ENCODE measurements at regions not wholly inside any gene's neighbourhood (a gene's known extent, or its start where the extent isn't known, plus 50 kb on each side); places are given as distances from the start of the nearest gene placed in this dataset.
"Not testable (repeated sequence)": the region's sequence is repeated elsewhere in the genome, so short reads cannot be mapped to it uniquely, and the experiment has no call there.

GRCh38 chr9:102941868-102942267 lies 53.3 kb upstream of the CYLC2 start:
- intact Hi-C loops (cut with DNase I), result no loop called here
- DNase-seq, result no peak

- intact Hi-C loops (cut with DNase I), result no loop called here
- no peak for DNase-seq
These were observed 72.6 kb upstream of the CYLC2 start for GRCh38 chr9:102922526-102922925.

- intact Hi-C loops (cut with DNase I), result no loop called here
These were observed 83.9 kb upstream of the CYLC2 start for GRCh38 chr9:102911185-102911584.

GRCh38 chr9:102905795-102906194 lies 89.3 kb upstream of the CYLC2 start:
- intact Hi-C loops (cut with DNase I), result not testable (repeated sequence)
- DNase-seq, result peak in 2 of 10 donors; percentile 12 to 54

More at GRCh38 chr9:102911185-102911584, 83.9 kb upstream of the CYLC2 start:
- no peak for DNase-seq

- no peak for DNase-seq
- intact Hi-C loops (cut with DNase I), result no loop called here
These were observed 103.1 kb upstream of the CYLC2 start for GRCh38 chr9:102892025-102892424.

GRCh38 chr9:102888747-102889146 lies 106.4 kb upstream of the CYLC2 start:
- intact Hi-C loops (cut with DNase I); DNase-seq: not testable (repeated sequence)

- intact Hi-C loops (cut with DNase I), result no loop called here
- DNase-seq, result no peak
These were observed 119.4 kb upstream of the CYLC2 start for GRCh38 chr9:102875687-102876086.

GRCh38 chr9:102867488-102867887 lies 127.6 kb upstream of the CYLC2 start:
- no peak for DNase-seq
- intact Hi-C loops (cut with DNase I), result no loop called here

- no peak for DNase-seq
- intact Hi-C loops (cut with DNase I), result no loop called here
These were observed 132.7 kb upstream of the CYLC2 start for GRCh38 chr9:102862478-102862877.

- DNase-seq, result no peak
- intact Hi-C loops (cut with DNase I), result no loop called here
These were observed 139.5 kb upstream of the CYLC2 start for GRCh38 chr9:102855641-102856040.

- intact Hi-C loops (cut with DNase I), result no loop called here
These were observed 149.2 kb upstream of the CYLC2 start for GRCh38 chr9:102845827-102846371.

GRCh38 chr9:102844716-102845115 lies 150.4 kb upstream of the CYLC2 start:
- DNase-seq, result no peak
- intact Hi-C loops (cut with DNase I), result no loop called here

More at GRCh38 chr9:102845827-102846371, 149.2 kb upstream of the CYLC2 start:
- DNase-seq, result no peak

GRCh38 chr9:102842423-102842822 lies 152.7 kb upstream of the CYLC2 start:
- no peak for DNase-seq
- intact Hi-C loops (cut with DNase I), result no loop called here

- no peak for DNase-seq
- intact Hi-C loops (cut with DNase I), result no loop called here
These were observed 153.8 kb upstream of the CYLC2 start for GRCh38 chr9:102841376-102841775.

- DNase-seq, result no peak
- intact Hi-C loops (cut with DNase I), result no loop called here
These were observed 154.8 kb upstream of the CYLC2 start for GRCh38 chr9:102840335-102840734.

- DNase-seq, result no peak
- intact Hi-C loops (cut with DNase I), result no loop called here
These were observed 162.3 kb upstream of the CYLC2 start for GRCh38 chr9:102832814-102833213.

- DNase-seq, result no peak
- intact Hi-C loops (cut with DNase I), result no loop called here
These were observed 198.9 kb upstream of the CYLC2 start for GRCh38 chr9:102796244-102796643.

GRCh38 chr9:102795532-102795931 lies 199.6 kb upstream of the CYLC2 start:
- no peak for DNase-seq
- intact Hi-C loops (cut with DNase I), result no loop called here

- intact Hi-C loops (cut with DNase I), result no loop called here
- no peak for DNase-seq
These were observed 215.8 kb upstream of the CYLC2 start for GRCh38 chr9:102779356-102779755.

GRCh38 chr9:102778746-102779145 lies 216.4 kb upstream of the CYLC2 start:
- intact Hi-C loops (cut with DNase I), result no loop called here

GRCh38 chr9:102770704-102771103 lies 224.4 kb upstream of the CYLC2 start:
- no peak for DNase-seq
- intact Hi-C loops (cut with DNase I), result no loop called here

More at GRCh38 chr9:102778746-102779145, 216.4 kb upstream of the CYLC2 start:
- no peak for DNase-seq

- no peak for DNase-seq
- intact Hi-C loops (cut with DNase I), result no loop called here
These were observed 225.8 kb upstream of the CYLC2 start for GRCh38 chr9:102769307-102769706.

- intact Hi-C loops (cut with DNase I), result no loop called here
- no peak for DNase-seq
These were observed 227.1 kb upstream of the CYLC2 start for GRCh38 chr9:102768002-102768401.

All from posterior cingulate gyrus (tissue), 11 donors.